ENCODE measurements at regions not wholly inside any gene's neighbourhood (a gene's known extent, or its start where the extent isn't known, plus 50 kb on each side); places are given as distances from the start of the nearest gene placed in this dataset.

- H3K4me1 ChIP-seq, result peaks cover 15% of the 10 kb centered on the region
- no peak for TF ChIP-seq HEYL (CRISPR knock-in tag; IDR thresholded peaks at IDR 0.05)
- no peak for TF ChIP-seq TP53 (CRISPR knock-in tag; IDR thresholded peaks at IDR 0.05)
- TF ChIP-seq CHD4 (IDR thresholded peaks at IDR 0.05; ENCODE audit: borderline replicate concordance), result no peak
- TF ChIP-seq BCL3 (IDR thresholded peaks at IDR 0.05), result no peak
- no peak for TF ChIP-seq JUN (IDR thresholded peaks at IDR 0.05)
- TF ChIP-seq SREBF2 (IDR thresholded peaks at IDR 0.05), result no peak
- TF ChIP-seq GATA3 (IDR thresholded peaks at IDR 0.05; ENCODE audit: borderline replicate concordance), result no peak
- no peak for TF ChIP-seq RFX5 (IDR thresholded peaks at IDR 0.05)
- TF ChIP-seq USF2 (IDR thresholded peaks at IDR 0.05), result no peak
- TF ChIP-seq POLR2A (IDR thresholded peaks at IDR 0.05; ENCODE audit: low read length), result no peak
- no peak for TF ChIP-seq ZFP36 (IDR thresholded peaks at IDR 0.05; ENCODE audit: borderline replicate concordance, partially characterized antibody)
- TF ChIP-seq PHF8 (IDR thresholded peaks at IDR 0.05; ENCODE audit: borderline replicate concordance, low read depth), result no peak
- no peak for TF ChIP-seq E2F6 (IDR thresholded peaks at IDR 0.05; ENCODE audit: borderline replicate concordance, low read depth)
- TF ChIP-seq MYC (IDR thresholded peaks at IDR 0.05; ENCODE audit: borderline replicate concordance, low read length), result no peak
- TF ChIP-seq HOXB5 (CRISPR knock-in tag; IDR thresholded peaks at IDR 0.05), result no peak
- no peak for TF ChIP-seq HMGXB4 (CRISPR knock-in tag; IDR thresholded peaks at IDR 0.05; ENCODE audit: borderline replicate concordance)
- FAIRE-seq (no peak), DNase-seq (ENCODE audit: low read depth in 1 of 2, low spot score in 1 of 2) (no peak), ATAC-seq (no peak)
- 63% methylated on average over 9 of the region's 9 CpGs for WGBS (ENCODE audit: missing lambda C conversion rate)
- H3K4me3 ChIP-seq, result no peak overlapping the region
- H3K27ac ChIP-seq, result no peak overlapping the region
- POLR2A ChIA-PET, result no interaction called here
- no peak overlapping the region for H3K4me2 ChIP-seq
- CTCF ChIA-PET, result interaction anchor here (1.1 to 1.3 kb wide), 2 partner anchors 10 to 24 kb away, joined by 3 read pairs; no protein-coding TSS in a partner anchor
- no peaks in the 10 kb centered on the region for H3K9me3 ChIP-seq
Observed at GRCh38 chr7:132733860-132734259, 157.6 kb upstream of the PLXNA4 start.

- POLR2A ChIA-PET, result no interaction called here
- DNase-seq (ENCODE audit: low read depth in 1 of 2, low spot score in 1 of 2) (no peak), ATAC-seq (no peak), FAIRE-seq (no peak)
- peaks cover under 1% of the 10 kb centered on the region; the same call in 1 of the 3 replicates for H3K4me1 ChIP-seq
- H3K9me3 ChIP-seq, result no peaks in the 10 kb centered on the region
- H3K27ac ChIP-seq, result no peak overlapping the region
- no peak for TF ChIP-seq MAFK (IDR thresholded peaks at IDR 0.05; ENCODE audit: partially characterized antibody)
- no peak for TF ChIP-seq BCL3 (IDR thresholded peaks at IDR 0.05)
- no peak for TF ChIP-seq JUNB (IDR thresholded peaks at IDR 0.05)
- TF ChIP-seq RNF2 (IDR thresholded peaks at IDR 0.05; ENCODE audit: borderline replicate concordance, low read depth), result no peak
- no peak for TF ChIP-seq GATA3 (IDR thresholded peaks at IDR 0.05; ENCODE audit: borderline replicate concordance)
- no peak for TF ChIP-seq HMGXB4 (CRISPR knock-in tag; IDR thresholded peaks at IDR 0.05; ENCODE audit: borderline replicate concordance)
- no peak for TF ChIP-seq POLR2A (IDR thresholded peaks at IDR 0.05; ENCODE audit: low read length)
- TF ChIP-seq ZSCAN20 (CRISPR knock-in tag; IDR thresholded peaks at IDR 0.05), result no peak
- TF ChIP-seq REST (IDR thresholded peaks at IDR 0.05), result no peak
- no peak for TF ChIP-seq EHF (CRISPR knock-in tag; IDR thresholded peaks at IDR 0.05)
- TF ChIP-seq PHF8 (IDR thresholded peaks at IDR 0.05; ENCODE audit: borderline replicate concordance, low read depth), result no peak
- TF ChIP-seq RARB (CRISPR knock-in tag; IDR thresholded peaks at IDR 0.05), result no peak
- TF ChIP-seq KDM5A (IDR thresholded peaks at IDR 0.05), result no peak
- TF ChIP-seq CBX8 (IDR thresholded peaks at IDR 0.05), result no peak
- no peak overlapping the region for H3K4me3 ChIP-seq
- CTCF ChIA-PET, result interaction anchor here (1.5 kb wide), 1 partner anchor 13 kb away, joined by 5 read pairs; no protein-coding TSS in a partner anchor
- WGBS (ENCODE audit: missing lambda C conversion rate), result 73% methylated on average over 8 of the region's 8 CpGs
- H3K4me2 ChIP-seq, result no peak overlapping the region
Observed at GRCh38 chr7:132732321-132732865, 156.1 kb upstream of the PLXNA4 start.

All from A549 (cell line).